SK-N-SH treated with all-trans-retinoic acid at 6 μM for 48 hours (cell line): ENCODE measurements at regions not wholly inside any gene's neighbourhood (a gene's known extent, or its start where the extent isn't known, plus 50 kb on each side); places are given as distances from the start of the nearest gene placed in this dataset.

Experiments used
- ARNTL ChIP-seq: fragments of 450-650 bp; formaldehyde crosslinking; IDR thresholded peaks from 2 replicates; pipeline ENCODE4 v1.5.0; 2020; ENCODE audit warnings: low read depth, mild to moderate bottlenecking, moderate library complexity, borderline replicate concordance
- ZC3H10 ChIP-seq: fragments of 250-450 bp; sonication (Bioruptor Pico); IDR thresholded peaks from 2 replicates; pipeline ENCODE4 v1.5.1; 2021; ENCODE audit warnings: mild to moderate bottlenecking, moderate library complexity
- ZFP3 ChIP-seq: fragments of 250-450 bp; sonication (Bioruptor Pico); IDR thresholded peaks from 2 replicates; pipeline ENCODE4 v1.5.0; 2020; ENCODE audit warnings: mild to moderate bottlenecking, moderate library complexity
- ZNF70 ChIP-seq: fragments of 450-650 bp; formaldehyde crosslinking; IDR thresholded peaks from 2 replicates; pipeline ENCODE4 v1.5.0; 2020; ENCODE audit warnings: mild to moderate bottlenecking, moderate library complexity
- ZNF8 ChIP-seq: fragments of 450-650 bp; formaldehyde crosslinking; IDR thresholded peaks from 2 replicates; pipeline ENCODE4 v1.5.0; 2020; ENCODE audit warnings: mild to moderate bottlenecking, moderate library complexity
- TF ChIP-seq, protein P1 (sequence below): fragments of 250-450 bp; sonication (Bioruptor Pico); IDR thresholded peaks from 2 replicates; pipeline ENCODE4 v1.8.0; 2021; ENCODE audit warnings: low read depth, mild to moderate bottlenecking, moderate library complexity, borderline replicate concordance
- TF ChIP-seq, protein P2 (sequence below): fragments of 250-450 bp; sonication (Bioruptor Pico); IDR thresholded peaks from 2 replicates; pipeline ENCODE4 v1.8.0; 2020; ENCODE audit warnings: mild to moderate bottlenecking, moderate library complexity, borderline replicate concordance

DNA sequence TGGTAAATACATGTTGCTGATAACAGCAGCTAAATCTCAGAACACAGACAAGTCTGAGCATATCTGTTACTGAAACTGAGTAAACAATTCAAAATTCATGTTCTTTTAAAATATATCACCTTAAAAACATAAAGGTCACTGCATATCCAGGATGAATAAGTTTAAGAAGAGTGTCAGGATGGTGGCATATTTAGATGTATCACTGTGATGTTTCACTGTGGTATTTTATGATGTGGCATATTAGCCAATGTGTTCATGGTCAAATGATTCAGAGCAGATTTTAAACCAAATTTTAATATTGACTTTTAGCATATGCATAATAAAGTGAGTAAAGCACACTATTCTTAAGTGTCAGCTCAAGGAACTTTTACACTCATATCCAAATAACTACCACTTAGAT is 346.4 kb upstream of the DPPA4 start:
- TF ChIP-seq ZC3H10 (CRISPR knock-in tag): no peak
- TF ChIP-seq ARNTL (CRISPR knock-in tag): no peak
- TF ChIP-seq, protein P1, sequence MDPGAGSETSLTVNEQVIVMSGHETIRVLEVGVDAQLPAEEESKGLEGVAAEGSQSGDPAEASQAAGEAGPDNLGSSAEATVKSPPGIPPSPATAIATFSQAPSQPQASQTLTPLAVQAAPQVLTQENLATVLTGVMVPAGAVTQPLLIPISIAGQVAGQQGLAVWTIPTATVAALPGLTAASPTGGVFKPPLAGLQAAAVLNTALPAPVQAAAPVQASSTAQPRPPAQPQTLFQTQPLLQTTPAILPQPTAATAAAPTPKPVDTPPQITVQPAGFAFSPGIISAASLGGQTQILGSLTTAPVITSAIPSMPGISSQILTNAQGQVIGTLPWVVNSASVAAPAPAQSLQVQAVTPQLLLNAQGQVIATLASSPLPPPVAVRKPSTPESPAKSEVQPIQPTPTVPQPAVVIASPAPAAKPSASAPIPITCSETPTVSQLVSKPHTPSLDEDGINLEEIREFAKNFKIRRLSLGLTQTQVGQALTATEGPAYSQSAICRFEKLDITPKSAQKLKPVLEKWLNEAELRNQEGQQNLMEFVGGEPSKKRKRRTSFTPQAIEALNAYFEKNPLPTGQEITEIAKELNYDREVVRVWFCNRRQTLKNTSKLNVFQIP (CRISPR knock-in tag): no peak
- no peak for TF ChIP-seq ZNF70 (CRISPR knock-in tag)
- no peak for TF ChIP-seq ZFP3 (CRISPR knock-in tag)
- TF ChIP-seq ZNF8 (CRISPR knock-in tag): no peak
- TF ChIP-seq, protein P2, sequence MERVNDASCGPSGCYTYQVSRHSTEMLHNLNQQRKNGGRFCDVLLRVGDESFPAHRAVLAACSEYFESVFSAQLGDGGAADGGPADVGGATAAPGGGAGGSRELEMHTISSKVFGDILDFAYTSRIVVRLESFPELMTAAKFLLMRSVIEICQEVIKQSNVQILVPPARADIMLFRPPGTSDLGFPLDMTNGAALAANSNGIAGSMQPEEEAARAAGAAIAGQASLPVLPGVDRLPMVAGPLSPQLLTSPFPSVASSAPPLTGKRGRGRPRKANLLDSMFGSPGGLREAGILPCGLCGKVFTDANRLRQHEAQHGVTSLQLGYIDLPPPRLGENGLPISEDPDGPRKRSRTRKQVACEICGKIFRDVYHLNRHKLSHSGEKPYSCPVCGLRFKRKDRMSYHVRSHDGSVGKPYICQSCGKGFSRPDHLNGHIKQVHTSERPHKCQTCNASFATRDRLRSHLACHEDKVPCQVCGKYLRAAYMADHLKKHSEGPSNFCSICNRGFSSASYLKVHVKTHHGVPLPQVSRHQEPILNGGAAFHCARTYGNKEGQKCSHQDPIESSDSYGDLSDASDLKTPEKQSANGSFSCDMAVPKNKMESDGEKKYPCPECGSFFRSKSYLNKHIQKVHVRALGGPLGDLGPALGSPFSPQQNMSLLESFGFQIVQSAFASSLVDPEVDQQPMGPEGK (CRISPR knock-in tag): no peak
